ENCODE measurements at regions not wholly inside any gene's neighbourhood (a gene's known extent, or its start where the extent isn't known, plus 50 kb on each side); places are given as distances from the start of the nearest gene placed in this dataset.

DNA sequence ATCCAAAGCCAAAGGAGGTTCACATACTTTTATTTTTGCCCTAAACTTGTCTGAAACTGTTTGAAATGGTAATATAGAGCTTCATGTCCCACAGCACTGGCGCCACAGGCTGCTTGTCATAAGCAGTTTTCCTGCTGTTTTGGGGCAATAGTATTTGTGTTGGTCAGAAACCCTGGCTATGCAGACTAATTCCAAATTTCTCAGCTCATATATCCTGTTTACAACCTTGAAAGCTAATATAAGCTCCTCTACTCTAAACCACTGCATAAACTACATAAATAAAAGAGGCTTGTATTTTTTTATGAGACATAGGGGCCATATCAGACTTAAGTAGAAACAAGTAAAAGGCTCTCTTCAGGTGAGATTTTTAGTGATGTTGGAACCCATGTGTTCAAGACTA, 736.8 kb upstream of the ID2 start:
- H3K27ac ChIP-seq (ENCODE audit: low read length): no peak overlapping the region
- no peaks in the 10 kb centered on the region for H3K9me2 ChIP-seq (replicated peaks; ENCODE audit: insufficient read depth, low read length)
- no peak for DNase-seq
- no peaks in the 10 kb centered on the region for H3K9me3 ChIP-seq (replicated peaks; ENCODE audit: insufficient read depth, low read length)
- H3K4me3 ChIP-seq (ENCODE audit: low read length): no peak overlapping the region
- no peak overlapping the region for H3K9ac ChIP-seq (ENCODE audit: low read length)
- H3K4me2 ChIP-seq (ENCODE audit: low read depth, low read length): no peak overlapping the region
- H4K20me1 ChIP-seq (ENCODE audit: insufficient read depth, low read length): no peaks in the 10 kb centered on the region
- H3K36me3 ChIP-seq (replicated peaks; ENCODE audit: insufficient read depth, low read length): no peaks in the 10 kb centered on the region
- TF ChIP-seq, protein P1, sequence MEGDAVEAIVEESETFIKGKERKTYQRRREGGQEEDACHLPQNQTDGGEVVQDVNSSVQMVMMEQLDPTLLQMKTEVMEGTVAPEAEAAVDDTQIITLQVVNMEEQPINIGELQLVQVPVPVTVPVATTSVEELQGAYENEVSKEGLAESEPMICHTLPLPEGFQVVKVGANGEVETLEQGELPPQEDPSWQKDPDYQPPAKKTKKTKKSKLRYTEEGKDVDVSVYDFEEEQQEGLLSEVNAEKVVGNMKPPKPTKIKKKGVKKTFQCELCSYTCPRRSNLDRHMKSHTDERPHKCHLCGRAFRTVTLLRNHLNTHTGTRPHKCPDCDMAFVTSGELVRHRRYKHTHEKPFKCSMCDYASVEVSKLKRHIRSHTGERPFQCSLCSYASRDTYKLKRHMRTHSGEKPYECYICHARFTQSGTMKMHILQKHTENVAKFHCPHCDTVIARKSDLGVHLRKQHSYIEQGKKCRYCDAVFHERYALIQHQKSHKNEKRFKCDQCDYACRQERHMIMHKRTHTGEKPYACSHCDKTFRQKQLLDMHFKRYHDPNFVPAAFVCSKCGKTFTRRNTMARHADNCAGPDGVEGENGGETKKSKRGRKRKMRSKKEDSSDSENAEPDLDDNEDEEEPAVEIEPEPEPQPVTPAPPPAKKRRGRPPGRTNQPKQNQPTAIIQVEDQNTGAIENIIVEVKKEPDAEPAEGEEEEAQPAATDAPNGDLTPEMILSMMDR (IDR thresholded peaks at IDR 0.05; ENCODE audit: low read length): no peak
- TF ChIP-seq EZH2 (optimal IDR thresholded peaks at IDR 0.05; ENCODE audit: low read depth, low read length) (no peak), EZH2phosphoT487 (IDR thresholded peaks at IDR 0.05; ENCODE audit: low read length) (no peak)
- no peaks in the 10 kb centered on the region for H3F3A ChIP-seq (ENCODE audit: insufficient read depth, low read length)
- no peak overlapping the region for H2AFZ ChIP-seq (ENCODE audit: low read length)
- no peaks in the 10 kb centered on the region for H3K4me1 ChIP-seq (ENCODE audit: low read length)
- H3K79me2 ChIP-seq (ENCODE audit: low read length): no peaks in the 10 kb centered on the region
- H3K27me3 ChIP-seq (replicated peaks; ENCODE audit: insufficient read depth, low read length): no peaks in the 10 kb centered on the region

GRCh38 chr2:7950035-7950612, 731.7 kb upstream of the ID2 start:
- Histone ChIP-seq H3K4me3 (ENCODE audit: low read length) (no peak overlapping the region), H3K27ac (ENCODE audit: low read length) (no peak overlapping the region), H3K9me2 (replicated peaks; ENCODE audit: insufficient read depth, low read length) (no peaks in the 10 kb centered on the region), H3K27me3 (replicated peaks; ENCODE audit: insufficient read depth, low read length) (no peaks in the 10 kb centered on the region), H3K9me3 (replicated peaks; ENCODE audit: insufficient read depth, low read length) (no peaks in the 10 kb centered on the region), H2AFZ (ENCODE audit: low read length) (no peak overlapping the region), H3K79me2 (ENCODE audit: low read length) (no peaks in the 10 kb centered on the region), H3F3A (ENCODE audit: insufficient read depth, low read length) (no peaks in the 10 kb centered on the region), H3K36me3 (replicated peaks; ENCODE audit: insufficient read depth, low read length) (no peaks in the 10 kb centered on the region), H4K20me1 (ENCODE audit: insufficient read depth, low read length) (no peaks in the 10 kb centered on the region), H3K9ac (ENCODE audit: low read length) (no peak overlapping the region), H3K4me1 (ENCODE audit: low read length) (no peaks in the 10 kb centered on the region), H3K4me2 (ENCODE audit: low read depth, low read length) (no peak overlapping the region)
- TF ChIP-seq, protein P1 (IDR thresholded peaks at IDR 0.05; ENCODE audit: low read length): no peak
- TF ChIP-seq EZH2phosphoT487 (IDR thresholded peaks at IDR 0.05; ENCODE audit: low read length) (no peak), EZH2 (optimal IDR thresholded peaks at IDR 0.05; ENCODE audit: low read depth, low read length) (no peak)
- no peak for DNase-seq

DNA sequence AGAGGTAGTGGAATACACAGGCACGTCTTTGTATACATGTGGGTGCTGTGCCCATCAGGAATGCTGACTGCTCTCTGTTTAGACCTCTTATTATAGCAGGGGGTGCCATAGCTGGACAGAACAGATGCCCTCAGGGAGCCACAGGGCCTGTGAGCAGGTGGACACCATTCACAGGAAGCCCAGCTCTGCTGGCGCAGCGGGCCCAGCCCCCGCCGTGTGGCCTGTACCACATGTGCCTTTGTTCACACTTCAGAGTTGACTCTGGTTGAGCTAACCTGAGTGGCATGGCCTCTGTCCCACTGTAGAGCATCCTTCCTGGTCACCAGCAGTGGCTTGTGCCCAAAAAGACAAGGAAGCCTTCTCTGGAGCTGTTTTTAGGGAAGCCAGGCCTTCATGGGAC, 730.9 kb upstream of the ID2 start:
- no peak overlapping the region for H3K27ac ChIP-seq (ENCODE audit: low read length)
- no peaks in the 10 kb centered on the region for H3K27me3 ChIP-seq (replicated peaks; ENCODE audit: insufficient read depth, low read length)

More for the DNA sequence above, 730.9 kb upstream of the ID2 start:
- Histone ChIP-seq H3F3A (ENCODE audit: insufficient read depth, low read length) (no peaks in the 10 kb centered on the region), H3K4me1 (ENCODE audit: low read length) (no peaks in the 10 kb centered on the region), H2AFZ (ENCODE audit: low read length) (no peak overlapping the region), H3K36me3 (replicated peaks; ENCODE audit: insufficient read depth, low read length) (no peaks in the 10 kb centered on the region), H3K79me2 (ENCODE audit: low read length) (no peaks in the 10 kb centered on the region), H3K9me3 (replicated peaks; ENCODE audit: insufficient read depth, low read length) (no peaks in the 10 kb centered on the region), H3K4me2 (ENCODE audit: low read depth, low read length) (no peak overlapping the region), H3K4me3 (ENCODE audit: low read length) (no peak overlapping the region), H4K20me1 (ENCODE audit: insufficient read depth, low read length) (no peaks in the 10 kb centered on the region), H3K9ac (ENCODE audit: low read length) (no peak overlapping the region), H3K9me2 (replicated peaks; ENCODE audit: insufficient read depth, low read length) (no peaks in the 10 kb centered on the region)
- no peak for DNase-seq
- TF ChIP-seq EZH2phosphoT487 (IDR thresholded peaks at IDR 0.05; ENCODE audit: low read length) (no peak), EZH2 (optimal IDR thresholded peaks at IDR 0.05; ENCODE audit: low read depth, low read length) (no peak)
- TF ChIP-seq, protein P1 (IDR thresholded peaks at IDR 0.05; ENCODE audit: low read length): no peak
